Lower leg skin (tissue), 3 donors: ENCODE measurements at regions not wholly inside any gene's neighbourhood (a gene's known extent, or its start where the extent isn't known, plus 50 kb on each side); places are given as distances from the start of the nearest gene placed in this dataset.

ENCODE experiments used
- CTCF ChIP-seq, 3 donors: fragments of 450-650 bp; IDR thresholded peaks; one replicate each; pipeline ENCODE4 v1.5.1; 2016; ENCODE audit warnings: antibody characterized with exemption in 3 of 3, mild to moderate bottlenecking in 3 of 3, moderate library complexity in 2 of 3
- POLR2A ChIP-seq, 2 donors: fragments of 450-650 bp; IDR thresholded peaks; one replicate each; pipeline ENCODE4 v1.6.1; 2016 to 2017; ENCODE audit warnings: antibody characterized with exemption in 2 of 2, mild to moderate bottlenecking in 1 of 2, moderate library complexity in 1 of 2

- TF ChIP-seq POLR2A (IDR thresholded peaks at IDR 0.05) (no peak), CTCF (IDR thresholded peaks at IDR 0.05) (no peak)
These were observed 154.1 kb upstream of the ZMIZ1 start for GRCh38 chr10:78914502-78915189.
